Hepatic stellate cell (primary cell): ENCODE measurements at regions not wholly inside any gene's neighbourhood (a gene's known extent, or its start where the extent isn't known, plus 50 kb on each side); places are given as distances from the start of the nearest gene placed in this dataset.

ENCODE experiments used
- DNase-seq: peaks from one replicate; pipeline ENCODE4 v3.0.0; 2011; ENCODE audit warnings: low spot score

DNA sequence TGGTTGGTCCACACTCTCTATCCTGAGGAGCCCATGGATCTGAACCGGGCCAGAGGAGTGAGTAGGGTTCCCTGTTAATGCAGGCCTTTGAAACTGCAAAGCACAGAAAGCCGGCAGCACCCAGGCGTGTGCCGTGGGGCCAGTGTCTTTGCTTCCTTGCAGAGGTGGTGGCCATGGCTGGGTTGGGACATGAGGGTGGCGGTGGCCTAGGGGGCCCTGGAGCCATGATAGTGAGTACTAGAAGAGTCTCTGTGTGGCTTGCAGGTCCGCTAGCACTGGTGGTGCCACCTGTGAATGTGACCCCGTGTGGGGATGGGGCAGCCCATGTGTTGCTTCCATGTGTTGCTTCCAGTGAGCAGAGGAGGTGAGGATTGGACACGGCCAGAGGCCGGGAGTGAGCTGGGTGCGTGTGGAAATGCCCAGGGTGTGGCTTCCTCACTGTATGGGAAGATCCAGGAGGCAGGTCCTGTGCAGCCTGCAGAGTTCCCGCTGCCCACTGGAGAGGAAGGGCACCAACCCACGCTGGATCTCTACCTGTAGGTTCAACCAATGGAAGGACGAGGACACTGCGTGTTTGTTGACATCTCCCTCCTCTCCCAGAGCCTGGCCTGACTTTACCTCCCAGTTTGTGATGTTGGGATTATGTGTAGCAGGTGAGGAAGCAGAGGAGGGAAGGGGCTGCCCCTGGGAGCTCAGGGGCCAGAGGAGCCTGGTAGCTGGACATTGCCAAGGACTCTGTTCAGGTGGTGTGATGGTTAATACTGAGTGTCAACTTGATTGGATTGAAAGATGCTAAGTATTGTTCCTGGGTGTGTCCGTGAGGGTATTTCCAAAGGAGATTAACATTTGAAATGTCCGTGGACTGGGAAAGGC lies 796.6 kb downstream of the TBC1D22A start:
- no peak for DNase-seq

DNA sequence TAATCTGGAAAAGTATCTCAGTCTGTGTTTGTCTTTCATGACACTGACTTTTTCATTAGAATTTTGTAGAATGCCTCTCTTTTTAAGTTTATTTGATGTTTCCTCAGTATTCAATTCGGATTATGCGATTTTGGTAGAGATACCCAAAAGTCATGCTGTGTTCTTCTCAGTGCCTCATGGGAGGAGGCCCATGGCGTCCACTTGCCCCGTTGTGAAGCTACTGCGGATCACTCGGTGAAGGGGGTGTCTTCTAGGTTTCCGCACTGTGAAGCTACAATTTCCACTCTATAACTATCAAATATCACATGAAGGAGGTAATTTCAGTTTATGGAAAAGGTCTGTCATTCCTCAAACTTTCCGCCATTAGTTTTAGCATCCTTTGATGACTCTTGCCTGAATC lies 794.0 kb downstream of the TBC1D22A start:
- no peak for DNase-seq

DNA sequence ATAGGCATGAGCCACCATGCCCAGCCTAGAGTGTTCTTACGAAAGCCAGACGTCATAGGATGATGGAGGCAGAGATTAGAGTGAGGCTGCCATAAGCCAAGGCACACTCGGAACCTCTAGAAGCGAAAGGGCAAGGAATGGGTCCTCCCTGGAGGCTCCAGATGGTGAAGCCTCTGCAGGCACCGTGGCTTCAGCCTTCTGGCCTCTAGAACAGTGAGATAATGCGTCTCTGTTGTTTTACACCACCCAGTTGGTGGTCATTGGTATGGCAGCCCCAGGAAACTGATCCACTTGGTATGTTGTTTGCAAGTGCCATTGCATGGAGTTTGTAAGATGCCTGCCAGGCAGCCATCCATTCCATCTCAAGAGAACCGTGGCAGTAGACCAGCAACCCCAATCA lies 791.0 kb downstream of the TBC1D22A start:
- DNase-seq: no peak

DNA sequence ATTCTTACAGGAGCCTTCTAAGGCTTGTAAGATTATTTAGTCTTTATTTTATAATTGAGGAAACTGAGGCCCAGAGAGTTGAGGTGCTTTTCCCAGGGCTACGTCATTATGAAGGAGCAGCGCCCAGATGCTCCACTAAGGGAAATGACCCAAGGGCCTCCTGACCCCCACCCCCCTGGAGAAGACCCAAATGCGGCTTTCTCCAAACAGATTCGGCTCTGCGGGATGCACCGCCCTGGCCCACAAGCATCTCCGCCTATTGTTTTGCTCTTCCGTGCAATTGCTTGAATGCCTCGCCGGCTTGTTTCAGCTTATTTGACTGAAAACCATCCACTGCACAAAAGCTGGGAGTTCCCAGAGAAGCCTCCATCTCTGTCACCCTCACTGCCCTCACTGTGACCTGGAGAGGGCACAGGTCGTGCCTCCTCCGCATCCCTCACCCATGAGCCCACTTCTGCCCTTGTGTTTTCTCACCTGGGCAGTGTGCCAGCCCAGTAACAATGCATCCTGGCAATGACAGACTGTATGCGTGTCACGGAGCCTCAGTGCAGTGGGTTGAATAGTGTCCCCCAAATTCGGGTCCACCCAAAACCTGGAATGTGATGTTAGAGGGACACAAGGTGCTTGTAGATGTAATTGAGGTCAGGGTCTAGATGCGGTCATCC lies 790.2 kb downstream of the TBC1D22A start:
- no peak for DNase-seq

DNA sequence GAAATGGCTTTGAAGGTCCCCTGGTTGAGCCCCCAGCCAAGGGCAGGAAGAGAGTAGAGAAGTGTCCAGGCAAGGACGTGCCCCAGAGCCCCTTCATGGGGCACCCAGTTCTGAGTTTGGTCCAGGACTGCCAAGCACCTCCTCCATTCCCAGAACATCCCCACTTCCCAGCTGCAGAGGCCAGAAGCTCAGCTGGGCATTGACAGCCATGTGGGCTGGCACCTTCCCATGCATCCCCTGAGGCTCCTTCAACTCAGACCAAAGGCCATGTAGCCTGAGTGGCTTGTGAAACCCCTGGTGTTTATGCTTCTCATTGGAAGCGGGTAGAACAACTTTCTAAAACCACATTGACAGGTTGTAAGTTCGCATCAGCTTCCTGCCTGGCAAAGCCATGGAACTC lies 789.6 kb downstream of the TBC1D22A start:
- DNase-seq: no peak

DNA sequence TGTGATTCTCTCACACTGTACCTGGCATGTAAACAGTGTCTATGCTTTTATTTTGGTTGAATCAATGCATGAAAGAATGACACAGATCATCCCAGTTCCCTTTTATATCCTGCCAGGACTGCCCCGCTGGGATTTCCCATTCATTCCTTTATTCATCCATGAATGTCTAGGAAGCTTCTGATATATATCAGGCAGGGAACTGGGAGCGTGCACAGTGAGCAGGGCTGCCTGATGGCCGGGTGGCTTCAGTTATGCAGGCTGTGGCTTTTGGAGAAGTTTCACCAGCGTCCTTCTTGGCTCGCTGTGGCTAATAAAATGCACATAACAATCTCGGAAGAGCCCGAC lies 789.0 kb downstream of the TBC1D22A start:
- no peak for DNase-seq

DNA sequence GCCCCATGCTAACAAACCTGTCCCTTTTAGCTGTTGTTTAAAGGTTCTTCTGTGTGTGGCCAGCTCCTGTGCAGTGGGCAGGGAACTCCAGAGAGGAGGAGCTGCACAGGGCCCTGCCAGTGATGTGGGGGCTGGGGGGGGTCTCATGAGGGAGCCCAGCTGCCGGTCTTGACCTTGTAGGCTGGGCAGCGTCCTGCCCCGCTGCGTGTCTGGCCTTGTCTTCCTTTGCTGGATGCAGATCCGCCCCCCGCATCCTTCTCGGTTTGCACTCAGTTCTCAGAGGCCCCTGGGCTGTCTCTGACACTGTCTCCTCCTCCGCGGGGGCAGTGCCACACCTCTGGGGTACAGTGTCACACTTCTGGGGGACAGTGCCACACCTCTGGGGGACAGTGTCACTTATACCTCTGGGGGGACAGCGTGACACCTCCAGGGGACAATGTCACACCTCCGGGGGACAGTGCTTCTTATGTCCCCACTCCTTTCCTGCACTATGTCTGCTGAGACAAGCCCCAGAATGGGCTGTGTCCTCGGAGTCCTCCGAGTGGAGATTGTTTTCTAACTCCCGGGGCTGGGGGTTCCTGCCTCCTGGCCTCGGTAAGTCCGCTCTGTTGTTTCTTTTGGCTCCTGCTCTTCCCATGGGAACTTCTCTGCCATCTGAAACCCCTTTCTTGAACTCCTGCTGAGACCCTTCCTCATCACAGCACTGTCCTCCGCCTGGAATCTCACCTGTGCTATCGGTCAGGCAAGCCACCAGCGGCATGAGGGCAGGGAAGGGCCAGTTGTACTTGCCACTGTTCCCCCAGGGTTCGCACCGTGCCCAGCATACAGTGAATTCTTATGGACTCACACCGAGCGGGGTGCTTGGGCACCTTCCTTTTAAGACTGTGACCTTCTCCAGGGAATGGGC lies 788.3 kb downstream of the TBC1D22A start:
- DNase-seq: no peak

DNA sequence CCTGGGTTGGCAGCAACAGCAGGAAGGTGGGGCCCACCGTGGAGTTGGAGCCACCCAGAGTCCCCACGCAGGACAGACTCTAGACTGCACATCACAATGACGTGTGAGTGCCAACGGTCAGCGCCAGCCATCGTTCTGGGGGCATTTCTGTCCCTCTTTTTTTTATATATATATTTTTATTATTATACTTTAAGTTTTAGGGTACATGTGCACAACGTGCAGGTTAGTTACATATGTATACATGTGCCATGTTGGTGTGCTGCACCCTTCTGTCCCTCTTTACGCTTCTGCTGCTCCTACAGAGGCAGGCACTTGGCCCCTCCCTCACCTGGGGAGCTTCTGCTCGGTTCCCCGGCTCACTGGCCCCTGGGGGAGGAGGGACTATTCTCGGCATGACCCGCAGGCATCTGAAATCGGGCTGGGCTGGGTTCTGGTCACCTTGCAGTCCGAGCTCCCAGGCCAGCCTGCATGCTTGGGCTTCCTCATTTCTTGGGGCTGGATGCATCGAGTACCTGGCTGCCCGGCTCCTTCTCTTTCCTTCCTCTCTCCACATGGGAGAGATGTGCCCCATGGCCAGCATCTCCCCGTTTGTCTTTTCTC lies 787.4 kb downstream of the TBC1D22A start:
- no peak for DNase-seq

DNA sequence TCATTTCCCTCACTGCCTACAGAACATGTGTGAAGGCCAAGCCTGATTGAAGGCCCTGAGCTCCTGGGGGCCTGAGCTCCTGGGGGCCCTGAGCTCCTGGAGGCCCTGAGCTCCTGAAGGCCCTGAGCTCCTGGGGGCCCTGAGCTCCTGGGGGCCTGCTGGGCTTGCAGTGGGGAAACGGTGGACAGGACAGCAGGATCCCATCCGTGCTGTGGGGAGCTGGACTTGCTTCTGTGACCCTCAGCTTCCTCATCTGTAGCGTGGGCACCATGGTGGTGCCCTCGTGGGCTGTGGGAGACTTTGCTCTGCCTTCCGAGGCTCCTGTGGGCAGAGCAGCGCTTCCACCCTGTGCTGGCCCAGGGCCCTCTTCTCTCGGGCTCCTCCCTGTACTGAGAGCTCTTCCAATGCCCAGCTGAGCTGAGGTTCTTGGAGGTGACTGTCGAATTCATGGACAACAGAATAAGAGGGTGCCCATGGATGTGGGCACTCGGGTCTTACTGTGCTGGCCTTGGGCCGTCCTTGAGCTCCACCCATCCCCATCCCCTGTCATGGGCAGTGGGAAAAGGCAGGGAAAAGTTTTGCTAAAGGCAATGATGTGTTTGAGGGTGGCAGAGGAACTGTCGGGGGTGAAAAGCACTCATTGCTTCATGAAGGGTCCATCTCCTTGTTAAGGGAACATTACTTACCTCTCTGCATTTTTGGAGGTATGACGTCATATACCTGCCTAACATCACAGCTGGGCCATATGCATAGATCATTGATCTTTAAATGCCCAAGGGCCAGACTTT lies 786.7 kb downstream of the TBC1D22A start:
- no peak for DNase-seq

DNA sequence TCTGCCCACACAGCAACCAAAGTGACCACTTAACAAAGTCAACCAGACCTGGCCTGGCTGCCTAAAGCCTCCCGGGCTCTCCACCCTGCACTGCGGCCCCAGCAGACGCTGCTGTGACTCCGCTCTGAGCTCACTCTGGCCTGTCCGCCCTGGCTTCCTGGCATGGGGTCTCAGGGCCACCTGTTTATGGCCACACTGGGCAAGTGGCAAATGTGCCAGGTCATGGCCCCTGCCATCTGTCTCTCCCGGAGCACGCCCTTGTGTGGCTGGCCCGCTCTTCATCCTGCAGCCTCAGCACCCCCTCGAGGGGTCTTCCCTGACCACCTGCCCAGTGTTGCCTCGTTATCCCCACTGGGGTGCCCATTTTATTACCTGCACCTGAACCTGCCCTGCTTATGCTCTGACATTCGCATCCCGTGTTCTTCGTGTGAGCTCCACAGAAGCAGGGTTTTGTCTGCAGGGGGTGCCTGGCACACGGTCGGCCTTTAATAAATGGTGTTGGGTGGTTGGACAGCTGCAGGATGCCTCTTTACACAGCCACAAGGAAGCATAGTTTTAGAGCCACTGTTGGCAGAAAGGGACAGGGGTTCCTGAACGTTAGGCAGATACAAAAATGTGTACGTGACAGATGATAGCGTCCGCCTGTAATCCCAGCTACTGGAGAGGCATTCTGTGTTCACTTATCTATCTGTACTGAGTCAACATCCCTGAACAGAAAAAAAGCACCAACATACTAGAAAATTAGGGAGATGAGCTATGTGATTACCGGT lies 785.6 kb downstream of the TBC1D22A start:
- DNase-seq: no peak

DNA sequence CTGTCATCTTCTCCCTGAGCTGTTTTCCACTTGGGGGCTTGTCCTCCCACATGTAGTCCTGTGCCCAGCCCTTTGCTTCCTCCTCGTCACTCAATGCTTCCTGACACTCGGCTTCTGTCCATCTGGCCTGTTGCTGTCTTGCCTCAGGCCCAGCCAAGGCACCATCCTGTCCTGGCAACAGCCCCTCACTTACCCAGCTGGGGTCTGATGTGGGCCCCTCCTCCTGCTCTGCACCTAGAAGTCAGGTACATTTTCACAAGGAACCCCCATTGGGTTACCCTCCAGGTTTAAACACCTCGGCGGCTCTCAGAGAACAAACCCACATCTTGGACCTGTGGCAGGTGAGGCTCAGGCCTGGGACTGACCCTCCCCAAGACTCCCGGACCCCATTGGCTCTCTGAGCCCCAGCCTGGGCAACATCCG lies 784.8 kb downstream of the TBC1D22A start:
- no peak for DNase-seq

DNA sequence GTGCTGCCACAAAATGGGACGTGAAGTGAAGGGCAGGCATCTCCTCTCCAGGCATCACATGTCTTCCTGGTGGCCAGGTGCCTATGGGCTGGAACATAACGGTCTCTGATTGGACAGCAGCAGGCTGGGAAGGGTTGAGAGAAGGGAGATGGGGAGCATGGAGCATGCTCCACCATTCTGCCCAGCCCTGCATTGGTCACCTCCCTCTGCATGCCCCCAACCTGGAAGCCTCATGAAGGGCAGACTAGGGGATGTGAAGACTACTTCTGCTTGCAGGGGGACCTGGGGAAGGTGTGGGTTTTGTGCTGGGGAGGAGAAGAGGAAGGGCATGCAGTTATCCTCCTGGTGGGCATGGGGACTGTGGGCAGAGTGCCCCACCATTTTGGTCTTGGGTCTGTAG lies 782.2 kb downstream of the TBC1D22A start:
- no peak for DNase-seq

DNA sequence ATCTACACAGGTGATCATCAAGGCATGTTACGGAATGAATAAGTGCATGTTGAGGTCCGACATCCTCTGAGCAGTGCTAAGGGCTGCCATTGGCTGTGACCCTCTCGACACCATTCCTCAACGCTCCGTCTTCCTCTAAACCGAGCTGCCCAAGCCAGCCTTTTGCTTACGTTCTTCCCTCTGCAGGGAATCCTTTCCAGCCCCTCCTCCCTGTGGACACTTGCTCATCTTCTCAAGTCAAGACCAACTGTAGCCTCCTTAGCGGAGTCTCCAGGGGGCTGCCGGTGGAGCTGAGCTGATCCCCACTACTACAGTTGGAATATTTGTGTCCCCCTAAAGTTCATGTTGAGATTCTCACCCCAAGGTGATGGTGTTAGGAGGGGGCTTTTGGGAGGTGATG lies 781.0 kb downstream of the TBC1D22A start:
- DNase-seq: no peak

DNA sequence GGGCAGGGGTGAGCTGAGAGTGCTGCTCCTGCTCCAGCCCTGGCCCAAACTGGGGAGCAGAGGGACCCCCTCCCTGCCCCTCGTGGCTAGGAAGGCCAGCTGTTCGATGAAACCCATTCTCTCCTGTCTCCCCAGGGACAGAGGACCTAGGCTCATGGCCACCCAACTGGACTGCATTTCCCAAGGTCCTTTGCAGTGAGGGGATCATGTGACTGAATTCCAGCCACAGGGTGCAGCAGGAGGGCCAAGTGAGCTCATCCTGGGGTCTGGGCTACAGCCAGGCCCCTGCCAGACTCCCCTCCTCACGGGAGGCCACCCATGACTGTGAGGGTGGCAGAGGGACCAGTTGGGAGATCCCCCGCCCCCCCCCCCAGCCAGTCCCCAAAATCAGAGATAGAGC lies 777.6 kb downstream of the TBC1D22A start:
- no peak for DNase-seq

DNA sequence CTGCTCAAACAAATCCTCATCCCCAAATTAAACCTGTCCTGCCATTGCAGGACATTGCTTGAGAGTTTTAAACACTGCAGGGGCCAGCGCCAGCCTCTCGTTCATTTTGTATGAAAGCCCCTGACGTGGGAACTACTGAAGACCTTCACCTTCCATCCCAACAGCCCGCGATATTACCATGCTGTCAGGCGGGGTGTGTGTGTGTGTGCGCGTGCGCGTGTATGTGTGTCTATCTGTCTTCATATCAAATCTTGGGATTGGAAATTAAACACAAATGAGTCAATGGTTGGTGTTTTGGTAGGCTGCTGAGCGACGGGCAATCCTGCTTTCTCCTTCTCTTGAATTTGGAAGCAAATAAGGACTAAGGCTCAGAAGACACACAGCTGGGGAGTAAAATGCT lies 776.9 kb downstream of the TBC1D22A start:
- no peak for DNase-seq

DNA sequence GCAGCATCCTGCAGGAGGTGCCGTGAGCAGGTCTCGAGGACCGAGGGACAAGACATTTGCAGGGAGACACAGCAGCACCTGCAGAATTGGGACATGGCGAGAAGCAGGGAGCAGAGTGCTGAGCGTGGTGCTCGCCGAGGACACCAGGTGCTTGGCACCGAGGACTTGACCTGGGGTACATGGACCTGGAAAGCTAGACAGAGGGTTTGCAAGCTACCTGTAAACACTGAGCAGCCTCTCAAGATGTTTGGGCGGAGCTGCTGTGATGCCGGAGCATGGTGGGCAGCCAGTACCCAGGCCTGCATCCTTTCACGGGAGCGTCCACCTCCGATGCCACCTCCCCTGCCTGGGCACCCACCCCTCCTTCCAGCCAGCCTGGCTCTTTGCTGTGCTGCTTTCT lies 773.2 kb downstream of the TBC1D22A start:
- DNase-seq: no peak

DNA sequence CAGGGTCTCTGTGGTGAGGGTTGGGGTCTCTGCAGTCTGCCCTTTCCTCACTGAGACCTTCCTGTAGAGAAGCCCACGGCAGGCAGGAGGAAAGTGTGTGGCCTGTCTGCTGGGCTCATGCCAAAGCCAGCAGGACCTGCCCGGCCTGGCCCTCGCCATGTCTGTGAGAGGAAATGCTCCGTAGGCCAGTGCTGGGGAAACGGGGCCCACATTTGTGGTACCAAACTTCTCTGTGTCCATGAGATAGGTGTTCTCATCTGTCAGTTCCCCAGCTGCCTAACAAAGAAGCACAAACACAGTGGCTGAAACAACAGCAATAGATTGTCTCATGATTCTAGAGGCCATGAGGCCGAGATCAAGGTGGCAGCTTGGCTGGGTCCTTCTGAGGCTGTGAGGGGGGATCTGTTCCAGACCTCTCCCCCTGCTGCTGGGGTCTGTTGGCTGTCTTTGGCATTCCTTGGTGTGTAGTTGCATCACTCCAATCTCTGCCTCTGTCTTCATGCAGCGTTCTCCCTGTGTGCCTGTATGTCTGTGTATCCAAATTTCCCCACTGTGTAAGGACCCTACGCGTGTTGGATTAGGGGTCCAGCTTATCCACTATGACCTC lies 772.5 kb downstream of the TBC1D22A start:
- no peak for DNase-seq

DNA sequence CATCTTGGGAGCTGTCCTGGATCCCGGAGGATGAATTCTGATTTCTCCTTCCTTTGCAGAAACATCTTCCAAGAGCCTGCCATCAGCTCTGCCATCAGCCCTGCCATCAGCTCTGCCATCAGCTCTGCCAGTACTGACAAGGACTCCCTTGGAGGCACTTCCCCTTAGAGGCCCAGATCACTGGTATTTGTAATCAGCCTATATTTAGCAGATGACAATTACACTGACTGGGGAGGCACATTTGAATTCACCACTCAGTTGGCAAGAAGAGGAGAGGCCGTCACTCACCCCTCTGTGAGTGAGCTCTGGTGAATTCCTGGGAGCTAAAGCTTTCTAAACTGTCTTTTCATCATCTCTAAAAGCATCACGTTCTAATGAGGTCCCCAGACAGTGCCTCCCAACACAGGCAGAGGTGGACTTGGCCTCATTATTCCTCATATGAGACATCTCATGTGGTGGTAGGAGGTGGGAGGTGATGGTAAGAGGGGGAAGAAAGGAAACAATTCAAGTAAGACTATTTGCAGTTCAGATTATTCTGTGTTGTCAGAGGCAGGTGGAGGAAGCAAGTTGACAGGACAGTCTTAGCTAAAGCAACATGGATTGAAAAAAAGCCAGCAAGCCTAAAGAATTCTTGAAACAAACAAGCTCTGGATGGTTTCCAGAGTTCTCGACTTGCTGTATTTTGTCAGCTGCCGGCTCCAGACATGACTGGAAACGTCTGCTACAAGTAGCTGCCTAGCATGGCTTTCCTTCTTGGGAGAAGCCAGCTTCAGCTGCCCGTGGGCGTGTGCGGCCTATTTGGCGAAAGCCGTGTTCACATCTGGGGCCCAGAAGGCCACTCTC lies 771.7 kb downstream of the TBC1D22A start:
- DNase-seq: no peak

DNA sequence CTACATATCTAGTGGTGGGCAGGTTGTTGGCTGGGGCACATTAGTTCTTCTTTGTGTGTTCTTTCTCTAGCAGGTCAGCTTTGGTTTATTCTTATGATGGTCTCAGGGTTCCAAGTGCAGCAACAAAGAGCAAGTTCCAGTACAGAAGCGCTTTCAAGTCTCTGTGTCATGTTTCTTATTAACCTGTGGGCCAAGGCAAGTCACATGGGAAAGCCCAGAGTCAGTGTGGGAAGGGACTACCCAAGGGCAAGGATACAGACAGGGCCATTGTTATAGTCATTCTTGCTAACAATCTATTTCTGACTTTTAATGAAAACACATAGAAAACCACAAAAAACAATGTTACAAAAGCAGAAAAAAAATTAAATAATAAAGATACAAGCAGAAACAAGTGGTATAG lies 754.6 kb downstream of the TBC1D22A start:
- DNase-seq: no peak
